ACC112 (cell line): ENCODE measurements at regions not wholly inside any gene's neighbourhood (a gene's known extent, or its start where the extent isn't known, plus 50 kb on each side); places are given as distances from the start of the nearest gene placed in this dataset.

ENCODE experiments used
- H2AFZ ChIP-seq: fragments of 200-600 bp; sonication (generic); one replicate; pipeline ENCODE4 v1.6.0; 2017; ENCODE audit warnings: antibody characterized with exemption, low read length; ENCODE audit not compliant: unreplicated experiment
- H3K27ac ChIP-seq: fragments of 200-600 bp; sonication (generic); 2 replicates; pipeline ENCODE4 v1.5.1; 2014; ENCODE audit warnings: low read depth, mild to moderate bottlenecking, antibody characterized with exemption, low read length, moderate library complexity
- H3K27me3 ChIP-seq: fragments of 200-600 bp; sonication (generic); 2 replicates; pipeline ENCODE4 v1.6.1; 2014; ENCODE audit warnings: mild to moderate bottlenecking, antibody characterized with exemption, low read length, moderate library complexity, mixed read lengths; ENCODE audit not compliant: insufficient read depth
- H3K36me3 ChIP-seq: fragments of 200-600 bp; sonication (generic); 2 replicates; pipeline ENCODE4 v1.6.1; 2016; ENCODE audit warnings: mild to moderate bottlenecking, antibody characterized with exemption, low read length, moderate library complexity, mixed read lengths; ENCODE audit not compliant: insufficient read depth
- H3K4me1 ChIP-seq: fragments of 200-600 bp; sonication (generic); one replicate; pipeline ENCODE4 v1.6.1; 2016; ENCODE audit warnings: low read length, mixed read lengths; ENCODE audit not compliant: insufficient read depth, unreplicated experiment, control insufficient read depth
- H3K4me3 ChIP-seq: fragments of 200-600 bp; sonication (generic); 2 replicates; pipeline ENCODE4 v1.5.1; 2014; ENCODE audit warnings: mild to moderate bottlenecking, low read depth, low read length
- H3K79me2 ChIP-seq: fragments of 200-600 bp; sonication (generic); one replicate; pipeline ENCODE4 v1.6.0; 2016; ENCODE audit warnings: low read length; ENCODE audit not compliant: control insufficient read depth, unreplicated experiment, insufficient read depth

DNA sequence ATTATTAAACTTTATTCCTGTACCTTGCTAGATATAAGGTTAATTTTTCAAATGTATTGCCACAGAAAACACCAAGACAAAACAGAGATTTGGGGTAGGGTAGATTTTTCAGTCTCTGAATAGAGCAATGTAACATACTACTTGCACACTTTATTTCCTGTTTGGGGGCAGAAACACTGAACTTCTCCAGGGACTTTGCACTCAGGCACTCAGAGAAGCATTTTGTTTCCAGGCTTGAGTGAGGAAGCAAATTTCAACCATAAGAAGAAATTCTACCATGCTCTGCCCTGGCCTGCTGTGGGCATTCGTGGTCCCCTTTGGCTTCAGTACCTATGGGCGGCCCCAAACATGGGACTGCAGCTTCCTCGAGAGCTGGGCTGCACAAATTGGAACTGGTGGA lies 399.1 kb downstream of the DAD1 start:
- no peaks in the 10 kb centered on the region for H3K36me3 ChIP-seq
- H3K4me1 ChIP-seq = peaks cover 19% of the 10 kb centered on the region
- H3K27ac ChIP-seq = no peak overlapping the region
- no peak overlapping the region for H2AFZ ChIP-seq
- no peaks in the 10 kb centered on the region for H3K79me2 ChIP-seq
- H3K27me3 ChIP-seq = no peaks in the 10 kb centered on the region
- no peak overlapping the region for H3K4me3 ChIP-seq

DNA sequence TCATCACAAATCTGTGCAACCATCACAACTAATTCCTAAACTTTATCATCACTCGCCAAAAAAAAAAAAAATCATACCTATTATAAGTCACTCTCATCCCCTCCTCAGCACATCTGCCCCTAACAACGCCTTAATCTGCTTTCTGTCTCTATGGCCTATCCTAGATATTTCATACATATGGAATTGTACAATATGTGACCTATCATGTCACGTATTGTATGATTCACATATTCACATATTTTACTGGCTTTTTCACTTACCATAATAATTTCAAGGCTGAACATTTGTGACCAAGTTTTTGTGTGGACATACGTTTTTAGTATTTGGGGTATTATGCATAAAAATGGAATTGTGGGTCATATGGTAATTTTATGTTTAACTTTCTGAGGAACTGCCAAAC lies 400.7 kb downstream of the DAD1 start:
- H2AFZ ChIP-seq = no peak overlapping the region
- no peak overlapping the region for H3K4me3 ChIP-seq
- H3K79me2 ChIP-seq = no peaks in the 10 kb centered on the region
- peaks cover 23% of the 10 kb centered on the region for H3K4me1 ChIP-seq
- no peaks in the 10 kb centered on the region for H3K36me3 ChIP-seq
- H3K27me3 ChIP-seq = no peaks in the 10 kb centered on the region
- no peak overlapping the region for H3K27ac ChIP-seq

DNA sequence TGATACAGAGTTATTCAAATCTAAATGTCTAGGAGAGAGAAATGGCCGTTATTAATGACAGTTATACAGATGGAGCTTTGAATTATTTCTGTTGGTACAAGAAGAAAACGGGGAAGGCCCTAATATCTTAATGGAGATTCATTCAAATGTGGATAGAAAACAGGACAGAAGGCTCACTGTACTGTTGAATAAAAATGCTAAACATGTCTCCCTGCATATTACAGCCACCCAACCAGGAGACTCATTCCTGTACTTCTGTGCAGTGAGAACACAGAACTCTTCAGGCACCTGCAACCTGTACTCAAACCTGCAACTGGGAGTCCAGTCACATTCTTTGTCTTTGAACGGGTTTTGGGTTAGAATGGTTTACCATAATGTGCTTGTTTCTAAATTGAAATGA lies 403.2 kb downstream of the DAD1 start:
- H3K36me3 ChIP-seq = no peaks in the 10 kb centered on the region
- no peaks in the 10 kb centered on the region for H3K79me2 ChIP-seq
- H2AFZ ChIP-seq = no peak overlapping the region
- no peak overlapping the region for H3K27ac ChIP-seq
- no peak overlapping the region for H3K4me3 ChIP-seq
- peaks cover 23% of the 10 kb centered on the region for H3K4me1 ChIP-seq
- H3K27me3 ChIP-seq = peaks cover 23% of the 10 kb centered on the region

DNA sequence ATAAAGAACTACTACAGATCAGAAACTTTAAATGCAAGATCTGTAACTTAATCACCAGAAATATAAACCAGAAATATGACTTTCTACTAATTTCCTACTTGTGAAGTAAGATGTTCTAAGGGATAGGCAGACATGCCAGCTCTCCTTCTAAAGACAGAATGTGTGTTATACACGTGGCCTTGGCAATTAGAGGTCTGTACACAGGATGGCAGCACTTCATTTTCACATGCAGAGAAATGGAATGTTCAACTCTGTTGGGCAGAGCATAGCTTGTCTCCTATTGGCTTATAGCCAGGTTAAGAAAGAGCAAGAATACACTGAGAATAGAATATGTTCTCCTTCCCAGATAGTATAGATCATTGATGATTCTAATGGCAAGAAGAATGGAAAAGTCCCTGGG lies 403.8 kb downstream of the DAD1 start:
- peak overlapping the region; percentile 52 for H3K27ac ChIP-seq

DNA sequence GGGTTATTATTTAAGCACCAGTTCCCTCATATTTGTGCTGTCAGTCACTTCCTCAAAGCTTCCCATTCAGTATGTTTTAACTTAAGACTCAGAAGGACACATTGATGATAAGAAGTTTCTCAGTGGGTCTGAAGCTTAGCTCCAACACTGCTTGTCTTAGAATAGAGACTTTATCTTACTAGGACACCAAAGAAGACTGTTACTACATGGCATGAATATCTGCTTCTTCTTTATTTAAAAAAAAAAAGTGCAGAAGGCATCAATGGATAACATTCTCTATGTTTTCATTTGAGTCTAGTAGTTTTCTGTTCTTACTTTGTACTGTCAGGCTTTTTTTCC lies 404.2 kb downstream of the DAD1 start:
- H3K79me2 ChIP-seq = no peaks in the 10 kb centered on the region
- H3K4me3 ChIP-seq = peak overlapping the region; percentile 31; the same call in 1 of the 2 replicates
- H3K27me3 ChIP-seq = peaks cover 33% of the 10 kb centered on the region
- peak overlapping the region; percentile 52 for H3K27ac ChIP-seq
- no peaks in the 10 kb centered on the region for H3K36me3 ChIP-seq
- peak overlapping the region; percentile 51 for H2AFZ ChIP-seq
- peaks cover 17% of the 10 kb centered on the region for H3K4me1 ChIP-seq

More for the DNA sequence above, 403.8 kb downstream of the DAD1 start:
- H3K4me1 ChIP-seq = peaks cover 21% of the 10 kb centered on the region
- no peak overlapping the region for H2AFZ ChIP-seq
- no peaks in the 10 kb centered on the region for H3K36me3 ChIP-seq
- no peaks in the 10 kb centered on the region for H3K79me2 ChIP-seq
- peaks cover 29% of the 10 kb centered on the region for H3K27me3 ChIP-seq
- H3K4me3 ChIP-seq = no peak overlapping the region

DNA sequence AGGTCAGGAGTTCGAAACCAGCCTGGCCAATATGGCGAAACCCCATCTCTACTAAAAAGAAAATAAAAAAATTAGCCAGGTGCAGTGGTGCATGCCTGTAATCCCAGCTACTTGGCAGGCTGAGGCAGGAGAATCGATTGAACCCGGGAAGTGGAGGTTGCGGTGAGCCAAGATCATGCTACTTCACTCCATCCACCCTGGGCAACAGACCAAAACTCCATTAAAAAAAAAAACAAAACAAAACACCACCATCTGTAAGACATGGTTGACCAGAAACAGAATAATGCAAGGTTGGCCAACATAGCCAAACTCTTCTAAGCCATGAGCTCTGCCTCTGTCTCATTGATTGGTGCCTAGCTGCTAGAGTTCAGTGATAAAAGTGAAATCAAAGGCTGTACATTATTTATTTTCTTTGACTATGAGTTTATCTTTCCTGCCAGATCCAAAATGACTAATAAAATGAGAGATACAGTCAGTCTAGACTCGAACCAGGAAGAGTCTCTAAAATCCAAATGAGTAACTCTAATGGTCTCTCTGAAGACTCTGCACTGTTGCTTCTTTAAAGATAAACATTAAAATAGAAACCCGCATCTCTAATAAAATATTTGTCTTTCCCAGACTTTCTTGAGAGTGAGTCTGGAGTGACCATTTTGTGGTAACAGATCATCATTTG lies 404.7 kb downstream of the DAD1 start:
- H2AFZ ChIP-seq = peak overlapping the region; percentile 51

DNA sequence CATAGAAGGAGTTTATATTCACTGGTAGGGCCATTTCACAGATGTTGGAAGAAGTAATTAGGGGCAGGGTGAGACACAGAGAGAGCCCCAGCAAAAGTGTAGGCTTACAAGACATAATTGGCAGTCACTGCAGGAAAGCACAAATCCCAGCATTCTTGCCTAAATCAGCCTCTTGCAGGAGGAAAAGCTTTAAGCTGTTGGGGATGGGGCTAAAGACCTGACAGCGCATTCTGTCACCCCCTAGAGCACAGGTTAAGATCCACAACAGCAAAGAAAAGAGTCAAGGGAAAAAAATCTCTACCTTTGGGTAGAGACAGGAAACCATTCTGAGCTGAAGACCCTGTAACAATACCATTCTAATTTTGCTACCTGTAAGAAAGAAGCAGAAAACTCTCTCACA lies 409.0 kb downstream of the DAD1 start:
- H3K27ac ChIP-seq = no peak overlapping the region

More for the DNA sequence above, 404.7 kb downstream of the DAD1 start:
- Histone ChIP-seq H3K27ac (peak overlapping the region; percentile 52), H3K79me2 (no peaks in the 10 kb centered on the region), H3K27me3 (peaks cover 38% of the 10 kb centered on the region), H3K4me1 (peaks cover 15% of the 10 kb centered on the region), H3K4me3 (peak overlapping the region; percentile 31; the same call in 1 of the 2 replicates), H3K36me3 (no peaks in the 10 kb centered on the region)

DNA sequence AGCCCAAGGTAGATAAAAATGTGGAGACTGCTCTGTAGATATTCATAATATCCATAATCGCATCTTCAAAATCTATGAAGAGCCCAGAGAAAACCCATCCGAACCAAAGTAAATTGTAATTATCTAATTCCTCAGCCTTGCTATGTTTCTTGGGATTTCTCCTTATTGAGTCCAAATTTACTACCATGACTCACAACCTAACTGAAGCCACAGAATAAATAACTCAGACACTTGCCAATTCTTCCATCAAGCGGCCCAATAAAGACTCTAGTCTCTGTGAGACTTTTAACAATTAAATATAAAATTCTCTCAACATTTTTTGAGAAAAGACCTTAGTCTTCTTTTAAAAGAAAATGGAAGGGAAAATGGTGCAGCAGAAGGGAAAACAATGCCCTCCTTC lies 409.8 kb downstream of the DAD1 start:
- H3K79me2 ChIP-seq = no peaks in the 10 kb centered on the region
- no peak overlapping the region for H3K4me3 ChIP-seq
- H2AFZ ChIP-seq = no peak overlapping the region
- no peaks in the 10 kb centered on the region for H3K36me3 ChIP-seq
- H3K27ac ChIP-seq = no peak overlapping the region
- peaks cover 70% of the 10 kb centered on the region for H3K27me3 ChIP-seq
- peaks cover 3% of the 10 kb centered on the region for H3K4me1 ChIP-seq

More for the DNA sequence above, 409.0 kb downstream of the DAD1 start:
- no peak overlapping the region for H3K4me3 ChIP-seq
- H3K4me1 ChIP-seq = peaks cover 11% of the 10 kb centered on the region
- H3K79me2 ChIP-seq = no peaks in the 10 kb centered on the region
- peaks cover 70% of the 10 kb centered on the region for H3K27me3 ChIP-seq
- H2AFZ ChIP-seq = no peak overlapping the region
- no peaks in the 10 kb centered on the region for H3K36me3 ChIP-seq

DNA sequence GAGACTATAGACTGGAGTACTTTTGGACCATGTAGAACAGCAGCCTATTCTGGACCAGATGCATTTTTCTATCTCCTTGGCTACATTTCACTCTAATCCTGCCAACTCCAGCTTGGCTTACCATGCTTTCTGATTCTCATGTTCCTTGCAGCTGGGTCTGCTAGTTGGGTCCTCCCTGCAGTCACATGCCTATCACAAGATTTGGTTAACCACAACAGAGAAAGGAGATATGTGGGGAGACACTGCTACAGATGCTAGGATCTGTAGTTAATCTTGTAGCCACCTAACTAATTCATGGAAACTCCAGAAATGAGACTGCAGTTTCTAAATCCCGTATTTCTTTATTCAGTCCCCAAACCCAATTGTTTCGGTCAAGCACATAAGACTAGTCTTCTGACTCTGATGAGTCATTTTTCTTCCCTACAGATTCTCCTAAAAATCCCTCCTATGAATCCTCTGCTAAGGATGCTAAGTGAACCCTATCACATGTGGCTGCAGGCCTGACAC lies 410.6 kb downstream of the DAD1 start:
- Histone ChIP-seq H3K4me1 (no peaks in the 10 kb centered on the region), H3K36me3 (no peaks in the 10 kb centered on the region), H3K4me3 (no peak overlapping the region), H3K27me3 (peaks cover 70% of the 10 kb centered on the region), H3K79me2 (no peaks in the 10 kb centered on the region), H3K27ac (no peak overlapping the region), H2AFZ (no peak overlapping the region)

DNA sequence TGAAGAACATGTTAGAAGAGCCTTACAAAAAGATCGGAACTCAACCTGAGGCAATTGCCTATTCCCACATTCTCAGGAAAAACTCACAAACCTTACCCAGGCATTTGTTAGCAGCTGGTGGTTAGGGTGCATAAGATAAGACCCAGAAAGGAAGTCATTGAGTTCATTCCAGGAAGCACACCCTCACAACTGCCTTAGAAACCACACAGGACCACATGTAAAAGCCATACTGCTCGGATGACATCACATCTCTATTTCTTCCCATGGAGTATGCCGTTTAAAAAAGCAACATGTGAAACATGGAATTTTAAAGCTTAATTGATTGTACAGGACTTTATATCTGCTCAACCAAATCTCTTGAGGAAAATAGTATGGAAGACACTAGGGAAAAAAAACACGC lies 411.2 kb downstream of the DAD1 start:
- Histone ChIP-seq H3K36me3 (no peaks in the 10 kb centered on the region), H3K27ac (no peak overlapping the region), H3K4me3 (no peak overlapping the region), H2AFZ (no peak overlapping the region), H3K4me1 (no peaks in the 10 kb centered on the region), H3K79me2 (no peaks in the 10 kb centered on the region), H3K27me3 (peaks cover 68% of the 10 kb centered on the region)

DNA sequence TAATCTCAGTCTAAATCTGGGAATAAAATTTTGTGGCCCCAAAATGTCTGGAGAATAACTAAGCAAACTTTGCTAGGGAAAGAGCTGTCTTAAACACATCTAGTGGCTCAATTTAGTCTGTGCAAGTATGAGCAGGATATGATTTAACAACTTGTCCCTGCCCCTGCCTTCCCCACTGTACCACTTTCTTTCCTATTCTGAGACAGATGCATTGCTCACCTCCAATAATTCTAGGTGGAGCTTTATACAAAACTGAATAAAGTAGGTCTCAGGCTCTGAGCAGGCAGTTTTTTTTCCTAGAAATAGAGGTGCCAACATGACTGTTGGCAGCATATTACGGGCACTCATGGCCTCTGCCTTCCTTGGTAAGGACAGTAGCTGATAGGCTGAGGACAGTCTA lies 412.1 kb downstream of the DAD1 start:
- Histone ChIP-seq H3K36me3 (no peaks in the 10 kb centered on the region), H3K4me3 (no peak overlapping the region), H3K27ac (no peak overlapping the region), H3K4me1 (no peaks in the 10 kb centered on the region), H3K79me2 (no peaks in the 10 kb centered on the region), H3K27me3 (peaks cover 58% of the 10 kb centered on the region), H2AFZ (no peak overlapping the region)
